ENCODE measurements at regions not wholly inside any gene's neighbourhood (a gene's known extent, or its start where the extent isn't known, plus 50 kb on each side); places are given as distances from the start of the nearest gene placed in this dataset.

GRCh38 chr17:77326636-77327035 is 185.9 kb downstream of the SEC14L1 start:
- Histone ChIP-seq H3K36me3 (no peaks in the 10 kb centered on the region), H3K4me1 (peaks cover 48 to 59% (median 52%) of the 10 kb centered on the region in 4 donors), H3K27me3 (no peaks in the 10 kb centered on the region), H3K9me3 (no peaks in the 10 kb centered on the region), H3K27ac (no peak overlapping the region), H3K4me3 (no peak overlapping the region)
- 94 to 100% methylated on average over 7 of the region's 7 CpGs for WGBS, 2 donors
- ATAC-seq (ENCODE audit: low FRiP score in 2 of 2) = no peak
- TF ChIP-seq POLR2AphosphoS5 (IDR thresholded peaks at IDR 0.05) (no peak), EP300 (IDR thresholded peaks at IDR 0.05) (no peak), POLR2A (IDR thresholded peaks at IDR 0.05) (no peak), CTCF (IDR thresholded peaks at IDR 0.05) (no peak)
- DNase-seq = peak in 1 of 2 donors; percentile 10

- Histone ChIP-seq H3K36me3 (no peaks in the 10 kb centered on the region), H3K27ac (no peak overlapping the region), H3K4me3 (no peak overlapping the region), H3K27me3 (no peaks in the 10 kb centered on the region), H3K4me1 (peaks cover 46 to 59% (median 51%) of the 10 kb centered on the region in 4 donors), H3K9me3 (no peaks in the 10 kb centered on the region)
- TF ChIP-seq CTCF (IDR thresholded peaks at IDR 0.05) (no peak), POLR2AphosphoS5 (IDR thresholded peaks at IDR 0.05) (no peak), EP300 (IDR thresholded peaks at IDR 0.05) (no peak), POLR2A (IDR thresholded peaks at IDR 0.05) (no peak)
- ATAC-seq (ENCODE audit: low FRiP score in 2 of 2) = no peak
- peak in 1 of 2 donors; percentile 14 for DNase-seq
- WGBS, 2 donors = 94 to 95% methylated on average over 11 of the region's 11 CpGs
Measured at GRCh38 chr17:77327181-77327565, 186.4 kb downstream of the SEC14L1 start.

GRCh38 chr17:77327566-77328464 is 187.0 kb downstream of the SEC14L1 start:
- TF ChIP-seq POLR2AphosphoS5 (IDR thresholded peaks at IDR 0.05) = no peak
- no peak for TF ChIP-seq POLR2A (IDR thresholded peaks at IDR 0.05)
- no peak for TF ChIP-seq EP300 (IDR thresholded peaks at IDR 0.05)
- no peak for TF ChIP-seq CTCF (IDR thresholded peaks at IDR 0.05)
- no peak overlapping the region for H3K4me3 ChIP-seq
- no peak overlapping the region for H3K27ac ChIP-seq
- H3K36me3 ChIP-seq = no peaks in the 10 kb centered on the region
- no peak for ATAC-seq (ENCODE audit: low FRiP score in 2 of 2)
- 86 to 89% methylated on average over 22 to 29 of the region's 29 CpGs for WGBS, 2 donors
- DNase-seq = peak in 1 of 2 donors; percentile 19
- H3K9me3 ChIP-seq = no peaks in the 10 kb centered on the region
- H3K4me1 ChIP-seq = peaks cover 40 to 58% (median 49%) of the 10 kb centered on the region in 4 donors
- no peaks in the 10 kb centered on the region for H3K27me3 ChIP-seq

GRCh38 chr17:77328823-77329740 is 188.3 kb downstream of the SEC14L1 start:
- H3K27ac ChIP-seq = no peak overlapping the region
- WGBS, 2 donors = 83 to 86% methylated on average over 10 to 13 of the region's 15 CpGs
- ATAC-seq (ENCODE audit: low FRiP score in 2 of 2) (no peak), DNase-seq (peak in 1 of 2 donors; percentile 18)
- no peaks in the 10 kb centered on the region for H3K9me3 ChIP-seq
- TF ChIP-seq EP300 (IDR thresholded peaks at IDR 0.05) (no peak), POLR2A (IDR thresholded peaks at IDR 0.05) (no peak), POLR2AphosphoS5 (IDR thresholded peaks at IDR 0.05) (no peak), CTCF (IDR thresholded peaks at IDR 0.05) (no peak)
- H3K36me3 ChIP-seq = no peaks in the 10 kb centered on the region
- peaks cover 29 to 45% (median 39%) of the 10 kb centered on the region in 4 donors for H3K4me1 ChIP-seq
- no peaks in the 10 kb centered on the region for H3K27me3 ChIP-seq
- H3K4me3 ChIP-seq = no peak overlapping the region

Data from upper lobe of left lung (tissue), 6 donors.